ENCODE measurements at regions not wholly inside any gene's neighbourhood (a gene's known extent, or its start where the extent isn't known, plus 50 kb on each side); places are given as distances from the start of the nearest gene placed in this dataset.

GRCh38 chr4:14529653-14530052 is 472.6 kb upstream of the CPEB2 start:
- TF ChIP-seq, protein P1, sequence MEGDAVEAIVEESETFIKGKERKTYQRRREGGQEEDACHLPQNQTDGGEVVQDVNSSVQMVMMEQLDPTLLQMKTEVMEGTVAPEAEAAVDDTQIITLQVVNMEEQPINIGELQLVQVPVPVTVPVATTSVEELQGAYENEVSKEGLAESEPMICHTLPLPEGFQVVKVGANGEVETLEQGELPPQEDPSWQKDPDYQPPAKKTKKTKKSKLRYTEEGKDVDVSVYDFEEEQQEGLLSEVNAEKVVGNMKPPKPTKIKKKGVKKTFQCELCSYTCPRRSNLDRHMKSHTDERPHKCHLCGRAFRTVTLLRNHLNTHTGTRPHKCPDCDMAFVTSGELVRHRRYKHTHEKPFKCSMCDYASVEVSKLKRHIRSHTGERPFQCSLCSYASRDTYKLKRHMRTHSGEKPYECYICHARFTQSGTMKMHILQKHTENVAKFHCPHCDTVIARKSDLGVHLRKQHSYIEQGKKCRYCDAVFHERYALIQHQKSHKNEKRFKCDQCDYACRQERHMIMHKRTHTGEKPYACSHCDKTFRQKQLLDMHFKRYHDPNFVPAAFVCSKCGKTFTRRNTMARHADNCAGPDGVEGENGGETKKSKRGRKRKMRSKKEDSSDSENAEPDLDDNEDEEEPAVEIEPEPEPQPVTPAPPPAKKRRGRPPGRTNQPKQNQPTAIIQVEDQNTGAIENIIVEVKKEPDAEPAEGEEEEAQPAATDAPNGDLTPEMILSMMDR (IDR thresholded peaks at IDR 0.05), result no peak
- TF ChIP-seq EP300 (IDR thresholded peaks at IDR 0.05) (no peak), POLR2AphosphoS5 (IDR thresholded peaks at IDR 0.05) (no peak)
